ENCODE measurements at regions not wholly inside any gene's neighbourhood (a gene's known extent, or its start where the extent isn't known, plus 50 kb on each side); places are given as distances from the start of the nearest gene placed in this dataset.

DNA sequence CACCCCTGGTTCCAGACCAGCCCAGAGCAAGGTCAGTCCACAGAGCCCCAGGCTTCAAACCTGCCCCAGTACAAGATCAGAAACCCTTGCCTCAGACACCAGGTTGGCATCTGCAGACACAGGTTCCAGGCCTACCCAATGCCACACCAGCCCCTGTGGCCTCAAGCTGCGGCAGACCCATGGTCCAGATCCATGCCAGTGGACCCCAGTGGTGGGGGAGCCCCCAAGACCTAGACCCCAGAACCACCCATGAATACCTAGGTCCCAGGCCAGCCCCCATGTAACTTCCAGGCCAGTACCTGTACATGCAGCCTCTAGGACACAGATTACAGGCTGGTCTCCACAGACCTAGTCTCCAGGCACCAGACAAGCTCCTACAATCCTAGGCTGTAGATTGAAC, 1019.3 kb downstream of the JRKL start:
- TF ChIP-seq CTCF (conservative IDR thresholded peaks at IDR 0.05; ENCODE audit: low read depth, low read length) (no peak), POLR2A (IDR thresholded peaks at IDR 0.05; ENCODE audit: low read depth, low read length) (no peak), MAFK (IDR thresholded peaks at IDR 0.05; ENCODE audit: low read depth, low read length) (no peak)
- TF ChIP-seq, protein P1, sequence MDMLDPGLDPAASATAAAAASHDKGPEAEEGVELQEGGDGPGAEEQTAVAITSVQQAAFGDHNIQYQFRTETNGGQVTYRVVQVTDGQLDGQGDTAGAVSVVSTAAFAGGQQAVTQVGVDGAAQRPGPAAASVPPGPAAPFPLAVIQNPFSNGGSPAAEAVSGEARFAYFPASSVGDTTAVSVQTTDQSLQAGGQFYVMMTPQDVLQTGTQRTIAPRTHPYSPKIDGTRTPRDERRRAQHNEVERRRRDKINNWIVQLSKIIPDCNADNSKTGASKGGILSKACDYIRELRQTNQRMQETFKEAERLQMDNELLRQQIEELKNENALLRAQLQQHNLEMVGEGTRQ (IDR thresholded peaks at IDR 0.05; ENCODE audit: low read depth, low read length), result no peak

Data from IMR-90 (cell line).